ENCODE measurements at regions not wholly inside any gene's neighbourhood (a gene's known extent, or its start where the extent isn't known, plus 50 kb on each side); places are given as distances from the start of the nearest gene placed in this dataset.

GRCh38 chr1:214837376-214837775, 234.4 kb downstream of the CENPF start:
- no peak for TF ChIP-seq CTCF (IDR thresholded peaks at IDR 0.05; ENCODE audit: extremely low read depth, missing control alignments)

GRCh38 chr1:214838351-214838750, 235.4 kb downstream of the CENPF start:
- DNase-seq (ENCODE audit: low spot score): no peak
- TF ChIP-seq CTCF (IDR thresholded peaks at IDR 0.05; ENCODE audit: extremely low read depth, missing control alignments): no peak

More at GRCh38 chr1:214837376-214837775, 234.4 kb downstream of the CENPF start:
- no peak for DNase-seq (ENCODE audit: low spot score)

- TF ChIP-seq CTCF (IDR thresholded peaks at IDR 0.05; ENCODE audit: extremely low read depth, missing control alignments): no peak
- DNase-seq (ENCODE audit: low spot score): no peak
These were observed 237.4 kb downstream of the CENPF start for GRCh38 chr1:214840356-214840755.

- TF ChIP-seq CTCF (IDR thresholded peaks at IDR 0.05; ENCODE audit: extremely low read depth, missing control alignments): no peak
- no peak for DNase-seq (ENCODE audit: low spot score)
These were observed 239.7 kb upstream of the KCNK2 start for GRCh38 chr1:214842856-214843255.

GRCh38 chr1:214843281-214843680, 239.3 kb upstream of the KCNK2 start:
- DNase-seq (ENCODE audit: low spot score): no peak
- no peak for TF ChIP-seq CTCF (IDR thresholded peaks at IDR 0.05; ENCODE audit: extremely low read depth, missing control alignments)

- DNase-seq (ENCODE audit: low spot score): no peak
- TF ChIP-seq CTCF (IDR thresholded peaks at IDR 0.05; ENCODE audit: extremely low read depth, missing control alignments): no peak
These were observed 238.2 kb upstream of the KCNK2 start for GRCh38 chr1:214844319-214844718.

GRCh38 chr1:214846276-214846675, 236.3 kb upstream of the KCNK2 start:
- TF ChIP-seq CTCF (IDR thresholded peaks at IDR 0.05; ENCODE audit: extremely low read depth, missing control alignments): no peak
- no peak for DNase-seq (ENCODE audit: low spot score)

All from GM20000 (cell line).